NCI-H2107 treated with DMSO at 0.1 percent for 48 hours (cell line): ENCODE measurements at regions not wholly inside any gene's neighbourhood (a gene's known extent, or its start where the extent isn't known, plus 50 kb on each side); places are given as distances from the start of the nearest gene placed in this dataset.
"Not testable (repeated sequence)": the region's sequence is repeated elsewhere in the genome, so short reads cannot be mapped to it uniquely, and the experiment has no call there.

Source experiments
- DNase-seq: peaks from one replicate; lab custom pipeline; 2025; ENCODE audit not compliant: unreplicated experiment; lab: John Stamatoyannopoulos, UW

DNA sequence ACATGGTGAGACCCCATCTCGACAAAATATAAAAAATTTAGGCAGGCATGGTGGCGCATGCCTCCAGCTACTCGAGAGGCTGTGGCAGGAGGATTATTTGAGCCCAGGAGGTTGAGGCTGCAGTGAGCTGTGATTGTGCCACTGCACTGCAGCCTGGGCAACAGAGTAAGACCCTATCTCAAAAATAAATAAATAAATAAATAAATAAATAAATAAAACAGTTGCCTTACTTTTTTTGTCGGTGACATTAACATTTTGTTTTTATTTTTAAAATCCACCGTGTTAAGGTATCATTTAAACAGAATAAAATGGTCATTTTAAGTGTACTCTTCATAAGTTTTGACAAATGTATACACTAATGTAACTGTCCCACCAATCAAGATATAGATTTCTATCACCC, 57.0 kb downstream of the RASL11A start:
- no peak for DNase-seq

DNA sequence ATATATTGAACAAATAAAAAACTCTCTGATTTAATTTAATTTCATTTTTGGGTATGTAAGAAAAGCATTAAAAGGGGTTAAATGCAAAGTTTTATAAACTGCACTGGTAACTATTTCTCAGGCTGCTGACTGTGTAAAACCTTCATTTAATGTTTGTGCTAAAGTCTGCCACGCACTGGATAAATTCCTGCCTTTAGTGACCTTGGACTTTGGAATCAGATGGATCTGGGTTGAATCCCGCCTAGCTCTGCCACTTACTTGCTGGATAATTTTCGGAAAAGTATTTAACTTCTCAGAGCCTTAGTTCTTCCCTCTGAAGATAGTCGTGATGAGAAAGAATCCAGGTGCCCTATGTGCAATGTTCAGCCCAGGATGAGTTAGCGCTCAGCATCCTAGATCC, 58.6 kb downstream of the RASL11A start:
- no peak for DNase-seq

DNA sequence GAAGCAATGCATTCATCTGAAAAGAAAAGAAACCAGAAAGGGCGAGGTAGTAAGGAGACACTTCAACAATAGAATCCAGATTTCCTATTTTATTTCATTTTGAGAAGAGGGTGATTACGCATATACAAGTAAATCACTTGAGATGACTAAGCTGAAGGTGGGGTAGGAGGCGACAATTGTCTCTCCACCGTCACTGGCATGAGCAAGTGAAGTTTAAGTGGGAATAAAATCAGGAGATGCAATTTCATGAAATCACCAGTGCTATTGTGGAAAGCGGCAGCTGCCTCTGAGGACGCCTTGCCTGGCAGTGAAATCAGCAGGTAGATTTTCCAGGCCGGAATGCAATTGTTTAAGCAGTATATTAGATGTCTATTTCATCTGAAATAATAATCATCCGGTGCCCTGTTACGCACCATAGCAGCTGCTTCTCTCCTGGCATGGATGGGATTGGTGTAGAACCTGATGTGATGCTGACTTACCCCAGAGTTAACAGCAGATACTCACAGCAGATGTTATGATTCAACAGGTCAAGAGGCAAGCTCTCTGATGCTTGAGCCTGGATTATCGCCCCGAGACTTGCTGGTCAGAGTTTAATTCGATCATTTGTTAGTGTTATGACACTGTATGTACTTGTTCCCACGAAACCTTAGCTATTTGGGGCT, 64.3 kb downstream of the RASL11A start:
- DNase-seq, result peak; percentile 92

DNA sequence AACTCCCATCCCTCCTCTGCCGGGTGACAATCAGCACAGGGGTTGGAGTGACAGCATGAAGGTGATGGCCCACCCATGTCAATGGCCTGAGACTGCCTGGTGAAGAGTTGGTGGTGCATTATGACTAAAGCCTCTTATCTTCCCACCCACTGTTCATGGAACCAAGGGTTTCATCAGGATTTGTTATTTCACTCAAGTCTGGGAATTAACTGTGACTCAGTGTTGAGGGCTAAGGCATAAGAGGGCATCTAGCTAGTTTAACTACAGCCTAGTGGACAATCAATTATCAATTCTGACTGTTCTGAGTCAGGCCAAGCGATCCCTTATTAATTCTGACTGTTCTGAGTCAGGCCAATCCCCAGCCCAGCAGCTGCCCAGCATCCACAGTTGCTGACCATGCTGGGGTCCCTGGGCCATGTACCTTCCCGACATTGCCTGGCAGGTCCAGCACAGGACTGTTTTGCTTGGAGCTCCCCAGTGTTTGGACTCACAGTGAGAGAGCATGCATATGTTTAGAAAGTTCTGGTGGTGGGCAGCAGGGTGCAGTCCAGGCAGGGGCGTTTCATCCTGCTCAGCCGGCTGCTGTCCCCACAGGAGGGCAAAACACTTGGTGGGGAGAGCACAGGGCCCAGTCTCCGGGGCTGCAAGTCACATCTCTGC, 65.5 kb downstream of the RASL11A start:
- DNase-seq, result no peak

- DNase-seq, result no peak
Observed at GRCh38 chr13:27338207-27338606, 67.6 kb downstream of the RASL11A start.

GRCh38 chr13:27338816-27339215, 68.2 kb downstream of the RASL11A start:
- DNase-seq, result no peak

- no peak for DNase-seq
Observed at GRCh38 chr13:27339299-27339698, 68.7 kb downstream of the RASL11A start.

GRCh38 chr13:27341616-27342015, 71.0 kb downstream of the RASL11A start:
- DNase-seq, result no peak

DNA sequence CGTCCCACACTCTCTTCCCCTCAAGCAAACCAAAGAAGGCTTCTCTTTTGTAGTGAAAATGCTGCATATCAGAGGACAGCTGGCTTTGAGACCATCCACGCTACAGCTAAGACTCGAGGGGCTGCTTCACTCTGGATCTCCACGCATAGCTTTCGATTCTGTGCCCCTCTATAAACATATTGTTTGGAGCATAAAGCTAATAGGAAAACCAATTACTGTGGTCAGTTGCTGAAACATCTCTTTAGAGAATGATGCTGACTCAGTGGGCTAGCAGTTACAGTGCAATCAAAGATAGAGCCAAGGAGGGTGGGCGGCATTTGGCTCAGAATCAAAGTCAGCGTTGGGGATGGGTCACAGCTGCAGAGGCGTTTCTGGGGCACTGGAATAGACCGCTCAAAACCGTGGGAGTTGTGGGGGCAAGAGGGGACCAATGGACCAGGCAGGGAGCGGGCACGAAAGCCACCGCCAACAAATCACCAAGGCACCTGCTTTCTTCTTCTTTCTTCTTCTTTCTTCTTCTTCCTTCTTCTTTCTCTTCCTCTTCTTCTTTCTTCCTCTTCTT, 76.7 kb downstream of the RASL11A start:
- no peak for DNase-seq

DNA sequence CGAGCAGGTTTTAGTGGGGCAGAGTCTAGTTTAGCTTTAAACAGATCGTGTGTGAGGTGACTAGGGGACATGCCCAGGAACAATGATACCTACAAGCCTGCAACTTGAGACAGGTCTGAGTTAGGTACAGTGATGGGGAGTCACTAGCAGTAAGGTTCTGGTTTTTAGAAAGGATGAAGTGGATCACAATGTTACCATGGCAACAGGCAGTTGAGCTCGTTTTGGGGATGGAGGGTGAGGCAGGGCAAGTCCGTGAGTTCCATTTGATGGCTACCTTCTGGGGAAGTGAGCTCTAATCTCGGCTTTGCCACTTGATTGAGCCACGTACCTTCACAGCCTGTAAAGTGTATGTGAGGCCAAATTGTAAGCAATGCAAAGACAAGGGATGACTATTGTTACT, 76.0 kb upstream of the GTF3A start:
- no peak for DNase-seq

DNA sequence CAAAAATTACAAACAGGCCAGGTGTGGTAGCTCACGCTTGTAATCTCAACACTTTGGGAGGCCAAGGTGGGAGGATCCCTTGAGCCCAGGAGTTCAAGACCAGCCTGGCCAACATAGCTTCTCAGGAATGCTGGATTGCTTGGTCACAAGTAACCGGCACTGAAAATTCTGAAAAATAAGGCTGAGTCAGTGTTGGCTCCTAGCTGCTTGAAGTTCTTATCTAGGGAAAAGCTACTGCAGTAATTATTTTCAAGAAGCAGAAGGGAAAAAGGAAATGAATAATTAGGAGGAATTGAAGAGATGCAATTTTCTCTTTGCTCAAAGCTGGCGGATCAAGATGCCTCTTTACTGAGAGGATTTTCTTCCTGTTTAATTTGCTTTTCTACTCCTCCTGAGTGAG, 75.0 kb upstream of the GTF3A start:
- no peak for DNase-seq

GRCh38 chr13:27350825-27351224, 73.6 kb upstream of the GTF3A start:
- DNase-seq, result not testable (repeated sequence)

DNA sequence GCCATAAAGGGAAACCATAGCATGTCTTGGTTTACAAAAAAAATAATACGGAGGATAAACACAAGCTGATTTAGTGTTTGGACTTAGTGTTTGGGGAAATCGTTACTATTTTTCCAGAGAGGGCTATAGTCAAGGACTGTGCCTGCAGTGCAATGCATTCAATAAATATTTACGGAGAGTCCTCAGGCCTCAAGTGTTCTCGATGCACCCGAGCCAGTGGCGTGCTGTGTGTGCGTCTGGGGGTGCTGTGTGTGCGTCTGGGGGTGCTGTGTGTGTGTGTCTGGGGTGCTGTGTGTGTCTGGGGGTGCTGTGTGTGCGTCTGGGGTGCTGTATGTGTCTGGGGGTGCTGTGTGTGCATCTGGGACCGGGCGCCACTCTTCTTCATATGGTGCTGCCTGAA, 71.7 kb upstream of the GTF3A start:
- no peak for DNase-seq

DNA sequence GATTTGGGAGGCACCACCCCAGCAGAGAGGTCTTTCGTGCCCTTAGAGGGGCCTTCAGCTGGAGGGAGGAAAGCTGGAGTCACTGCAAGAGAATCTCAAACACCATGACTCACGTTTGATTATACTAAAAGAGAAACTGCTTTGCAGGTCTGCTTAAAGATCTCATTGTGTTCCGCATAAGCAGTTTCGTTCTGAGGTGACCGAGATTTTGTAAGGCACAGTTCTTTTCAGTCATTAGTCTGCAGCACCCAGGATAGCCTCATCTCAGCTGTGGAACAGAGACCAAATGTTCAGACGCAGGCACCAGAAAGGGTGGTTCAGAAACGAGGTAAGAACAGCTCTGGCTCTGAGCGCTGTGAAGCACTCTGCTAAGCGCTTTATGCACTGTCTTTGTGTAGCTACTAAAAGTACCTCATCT, 71.2 kb upstream of the GTF3A start:
- DNase-seq, result no peak

- no peak for DNase-seq
Observed at GRCh38 chr13:27353708-27354107, 70.7 kb upstream of the GTF3A start.

- DNase-seq, result no peak
Observed at GRCh38 chr13:27354379-27354778, 70.0 kb upstream of the GTF3A start.

GRCh38 chr13:27355894-27356293, 68.5 kb upstream of the GTF3A start:
- peak; percentile 77 for DNase-seq

DNA sequence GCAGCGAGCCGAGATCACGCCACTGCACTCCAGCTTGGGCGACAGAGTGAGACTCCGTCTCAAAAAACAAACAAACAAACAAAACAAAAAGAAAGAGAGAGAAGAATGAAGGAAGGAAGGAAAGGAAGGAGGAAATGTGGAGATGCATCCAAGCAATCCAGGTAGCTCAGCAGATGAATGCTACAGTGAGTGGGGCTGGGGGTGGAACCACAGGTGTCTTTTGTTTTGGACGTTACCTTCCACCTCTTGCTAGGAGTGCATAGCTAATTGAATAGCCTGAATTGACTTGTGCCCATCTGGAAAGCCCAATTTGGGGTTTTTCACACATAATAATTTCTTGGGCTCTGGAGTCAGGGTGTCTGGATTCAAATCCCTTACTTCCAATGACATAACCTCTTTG, 66.0 kb upstream of the GTF3A start:
- DNase-seq, result no peak

- DNase-seq, result peak; percentile 64
Observed at GRCh38 chr13:27359199-27359821, 65.1 kb upstream of the GTF3A start.

DNA sequence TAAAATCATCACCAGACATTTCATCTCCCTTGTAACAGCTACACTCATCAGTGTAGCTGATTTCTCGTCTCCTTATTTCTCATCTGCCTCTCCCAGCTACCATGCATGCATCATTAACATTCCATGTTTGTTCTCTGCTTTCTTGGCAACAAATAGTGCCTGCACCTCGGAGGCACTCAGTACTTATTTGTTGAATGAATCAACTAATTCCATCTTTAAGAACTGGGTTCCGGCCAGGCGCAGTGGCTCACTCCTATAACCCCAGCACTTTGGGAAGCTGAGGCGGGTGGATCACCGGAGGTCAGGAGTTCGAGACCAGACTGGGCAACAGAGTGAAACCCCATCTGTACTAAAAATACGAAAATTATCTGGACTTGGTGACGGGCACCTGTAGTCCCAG, 63.9 kb upstream of the GTF3A start:
- no peak for DNase-seq

GRCh38 chr13:27362064-27362751, 62.2 kb upstream of the GTF3A start:
- peak; percentile 73 for DNase-seq

GRCh38 chr13:27363637-27364036, 60.8 kb upstream of the GTF3A start:
- not testable (repeated sequence) for DNase-seq
